GM12891 (cell line): ENCODE measurements at regions not wholly inside any gene's neighbourhood (a gene's known extent, or its start where the extent isn't known, plus 50 kb on each side); places are given as distances from the start of the nearest gene placed in this dataset.

ENCODE experiments used
- POLR2A ChIP-seq: IDR thresholded peaks from 2 replicates; pipeline ENCODE4 v1.6.1; 2011; ENCODE audit warnings: low read depth, low read length, control low read depth
- POLR2AphosphoS5 ChIP-seq: IDR thresholded peaks from 2 replicates; pipeline ENCODE4 v1.6.1; 2011; ENCODE audit warnings: low read depth, low read length, control low read depth

DNA sequence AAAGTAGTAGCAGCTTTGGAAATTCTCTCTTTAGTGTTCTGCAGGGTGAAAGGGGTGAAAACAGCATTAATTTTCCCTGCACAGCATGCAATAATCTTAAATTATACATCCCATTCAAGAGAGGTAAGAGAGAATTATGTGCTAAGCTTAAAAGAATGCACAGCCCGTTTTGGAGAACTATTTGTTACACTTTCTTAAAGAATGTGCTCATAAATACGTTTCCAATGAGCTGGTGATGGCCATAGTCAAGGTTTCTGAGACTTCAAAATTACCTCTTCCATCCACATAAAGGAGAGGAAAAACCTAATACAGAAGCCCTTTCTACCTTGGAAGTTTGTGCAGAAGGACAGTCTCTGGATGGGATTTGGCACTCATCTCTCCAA is 766.7 kb upstream of the TENM3 start:
- TF ChIP-seq POLR2A (no peak), POLR2AphosphoS5 (no peak)
